ENCODE measurements at regions not wholly inside any gene's neighbourhood (a gene's known extent, or its start where the extent isn't known, plus 50 kb on each side); places are given as distances from the start of the nearest gene placed in this dataset.

DNA sequence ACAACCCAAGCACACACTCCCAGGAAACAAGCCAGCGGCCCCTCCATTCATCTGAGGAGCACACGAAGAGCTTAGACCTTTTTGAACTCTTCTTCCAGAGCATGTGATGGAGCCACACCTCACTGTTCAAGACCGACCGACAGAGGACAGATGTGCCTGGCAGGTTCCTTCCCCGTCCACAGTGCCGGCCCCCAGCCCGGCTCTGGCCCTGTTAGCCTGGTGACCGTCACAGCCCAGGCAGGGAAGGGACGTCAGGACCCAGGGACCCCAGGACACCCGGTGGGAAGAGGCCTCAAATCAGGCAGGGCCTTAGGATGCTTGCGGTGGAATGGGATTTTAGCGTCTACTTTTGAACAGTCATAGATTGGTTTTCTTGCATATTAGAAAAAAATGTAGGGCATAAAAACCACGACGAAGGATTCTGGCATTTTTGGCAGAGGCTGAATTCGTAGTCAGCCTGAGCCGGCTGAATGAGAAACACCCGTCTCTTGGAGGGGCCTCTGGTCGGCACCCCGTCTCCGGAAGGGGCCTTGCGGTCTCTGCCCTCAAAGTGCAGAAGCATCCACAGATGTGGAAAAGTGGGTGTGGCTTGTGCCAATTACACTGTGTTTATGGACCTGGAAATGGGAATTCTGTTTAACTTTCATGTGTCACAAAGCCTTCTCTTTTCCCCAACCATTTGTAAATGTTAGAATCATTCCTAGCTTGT, 79.3 kb downstream of the SIK1 start:
- no peak for TF ChIP-seq POLR2A (IDR thresholded peaks at IDR 0.05; ENCODE audit: low read depth, low read length)
- no peak for TF ChIP-seq TAF1 (IDR thresholded peaks at IDR 0.05; ENCODE audit: borderline replicate concordance, low read depth, low read length)
- TF ChIP-seq POLR2AphosphoS5 (IDR thresholded peaks at IDR 0.05; ENCODE audit: low read depth, low read length): no peak
- no peak for DNase-seq (ENCODE audit: insufficient read length)
- FAIRE-seq: no peak

DNA sequence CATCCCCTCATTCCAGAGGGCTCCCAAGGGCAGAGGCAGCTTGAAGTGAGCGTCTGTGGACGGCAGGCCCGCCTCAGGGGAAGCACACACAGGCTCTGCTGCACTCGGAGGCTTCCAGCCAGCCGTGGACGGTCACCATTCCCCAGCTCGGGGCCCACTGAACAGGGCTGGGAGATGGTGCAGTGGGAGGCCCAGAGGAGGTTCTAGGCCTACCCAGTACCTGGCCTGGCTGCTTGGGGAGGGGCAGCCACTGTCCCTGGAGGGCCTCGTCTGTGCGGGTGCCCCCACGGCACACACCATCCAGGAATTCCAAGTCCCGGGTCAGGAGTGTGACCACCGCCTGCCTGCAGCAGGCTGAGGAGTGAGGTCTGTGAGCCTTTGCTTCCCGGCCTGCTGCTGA, 80.4 kb downstream of the SIK1 start:
- no peak for FAIRE-seq
- TF ChIP-seq POLR2AphosphoS5 (IDR thresholded peaks at IDR 0.05; ENCODE audit: low read depth, low read length): no peak
- no peak for TF ChIP-seq POLR2A (IDR thresholded peaks at IDR 0.05; ENCODE audit: low read depth, low read length)
- no peak for TF ChIP-seq TAF1 (IDR thresholded peaks at IDR 0.05; ENCODE audit: borderline replicate concordance, low read depth, low read length)
- DNase-seq (ENCODE audit: insufficient read length): no peak

GRCh38 chr21:43345746-43346409, 81.1 kb downstream of the SIK1 start:
- FAIRE-seq (no peak), DNase-seq (ENCODE audit: insufficient read length) (no peak)

DNA sequence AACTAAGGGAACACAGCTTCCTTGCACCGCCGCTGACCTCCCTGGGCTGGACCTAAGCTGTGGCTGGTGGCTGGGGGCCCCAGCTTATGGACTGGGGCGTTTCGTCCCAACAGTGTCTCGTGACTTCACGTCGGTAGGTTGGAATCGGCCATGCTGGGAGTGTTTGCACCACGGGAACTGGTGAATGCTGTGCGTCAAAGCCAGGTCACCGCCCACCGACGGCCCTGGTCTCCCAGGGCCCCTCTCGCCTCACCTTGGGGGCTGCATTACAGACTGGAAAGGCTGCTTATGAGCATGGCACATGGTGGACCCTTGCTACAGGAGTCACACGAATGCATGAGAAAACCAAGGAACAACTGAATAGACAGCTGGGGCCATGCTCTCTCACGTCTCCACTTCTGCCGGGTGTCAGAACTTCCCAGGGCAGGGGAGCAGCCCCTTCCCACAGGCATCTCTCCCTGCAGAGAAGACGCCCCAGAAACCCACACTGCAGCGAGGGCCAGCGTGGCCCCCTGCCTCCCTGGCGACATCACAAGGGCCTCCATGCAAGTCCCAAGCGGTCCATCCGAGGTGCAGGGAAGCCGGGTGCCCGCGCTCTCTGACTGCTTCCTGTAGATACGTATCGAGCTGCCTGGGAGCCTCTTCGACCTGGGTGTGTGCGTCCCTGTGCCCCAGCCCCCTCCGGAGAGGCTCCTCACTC, 81.7 kb downstream of the SIK1 start:
- no peak for DNase-seq (ENCODE audit: insufficient read length)
- TF ChIP-seq POLR2A (IDR thresholded peaks at IDR 0.05; ENCODE audit: low read depth, low read length) (no peak), TAF1 (IDR thresholded peaks at IDR 0.05; ENCODE audit: borderline replicate concordance, low read depth, low read length) (no peak), POLR2AphosphoS5 (IDR thresholded peaks at IDR 0.05; ENCODE audit: low read depth, low read length) (no peak)
- FAIRE-seq: no peak

More at GRCh38 chr21:43345746-43346409, 81.1 kb downstream of the SIK1 start:
- no peak for TF ChIP-seq POLR2AphosphoS5 (IDR thresholded peaks at IDR 0.05; ENCODE audit: low read depth, low read length)
- no peak for TF ChIP-seq TAF1 (IDR thresholded peaks at IDR 0.05; ENCODE audit: borderline replicate concordance, low read depth, low read length)
- no peak for TF ChIP-seq POLR2A (IDR thresholded peaks at IDR 0.05; ENCODE audit: low read depth, low read length)

- TF ChIP-seq POLR2AphosphoS5 (IDR thresholded peaks at IDR 0.05; ENCODE audit: low read depth, low read length): no peak
- TF ChIP-seq POLR2A (IDR thresholded peaks at IDR 0.05; ENCODE audit: low read depth, low read length): no peak
- no peak for TF ChIP-seq TAF1 (IDR thresholded peaks at IDR 0.05; ENCODE audit: borderline replicate concordance, low read depth, low read length)
- DNase-seq (ENCODE audit: insufficient read length) (no peak), FAIRE-seq (no peak)
Measured at GRCh38 chr21:43343992-43344886, 82.7 kb downstream of the SIK1 start.

DNA sequence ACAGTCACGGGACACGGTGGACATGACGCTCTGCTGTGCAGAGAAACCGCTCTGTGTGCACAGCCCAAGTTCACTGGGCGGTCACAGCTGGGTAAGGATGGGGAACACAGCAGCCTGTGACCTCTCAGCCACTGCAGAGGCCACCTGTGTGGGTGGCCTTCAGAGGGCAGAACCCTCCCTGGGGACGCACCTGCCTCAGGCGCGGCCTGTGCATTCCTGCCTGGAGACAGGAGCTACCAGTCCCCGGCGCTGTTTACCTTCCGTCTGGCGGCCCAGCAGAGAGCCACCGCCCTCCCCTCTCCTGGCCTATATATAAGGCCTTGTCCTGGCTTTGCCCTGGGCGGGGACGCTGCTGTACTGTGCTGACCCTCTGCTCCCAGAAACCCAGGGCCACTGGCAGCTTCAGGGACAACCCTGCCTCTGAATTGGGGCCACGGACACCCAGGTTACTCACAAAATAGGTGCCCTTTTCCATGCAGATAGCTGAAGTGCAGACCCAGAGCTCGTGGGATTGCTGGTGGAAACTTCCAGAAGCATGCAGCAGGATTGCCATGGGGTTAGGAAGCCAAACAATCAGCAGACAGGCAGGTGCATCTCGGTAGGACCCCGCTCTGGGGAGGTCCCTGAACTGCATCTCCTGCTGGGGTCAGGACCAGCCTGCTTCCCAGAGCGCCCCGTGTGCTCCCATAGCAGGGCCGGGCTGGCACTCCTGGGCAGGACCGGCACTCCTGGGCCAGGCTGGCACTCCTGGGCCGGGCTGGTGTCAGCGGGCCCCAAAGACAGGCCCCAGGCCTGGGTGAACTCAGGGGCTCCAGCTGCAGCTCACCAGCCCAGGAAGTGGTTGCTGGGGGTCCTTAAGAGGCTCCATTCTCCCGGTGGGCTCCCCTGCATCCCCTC, 83.6 kb downstream of the SIK1 start:
- DNase-seq (ENCODE audit: insufficient read length) (no peak), FAIRE-seq (no peak)
- no peak for TF ChIP-seq POLR2AphosphoS5 (IDR thresholded peaks at IDR 0.05; ENCODE audit: low read depth, low read length)
- no peak for TF ChIP-seq TAF1 (IDR thresholded peaks at IDR 0.05; ENCODE audit: borderline replicate concordance, low read depth, low read length)
- no peak for TF ChIP-seq POLR2A (IDR thresholded peaks at IDR 0.05; ENCODE audit: low read depth, low read length)

- DNase-seq (ENCODE audit: insufficient read length): no peak
- no peak for TF ChIP-seq POLR2AphosphoS5 (IDR thresholded peaks at IDR 0.05; ENCODE audit: low read depth, low read length)
- no peak for TF ChIP-seq TAF1 (IDR thresholded peaks at IDR 0.05; ENCODE audit: borderline replicate concordance, low read depth, low read length)
- TF ChIP-seq POLR2A (IDR thresholded peaks at IDR 0.05; ENCODE audit: low read depth, low read length): no peak
- FAIRE-seq: no peak
Measured at GRCh38 chr21:43342301-43342881, 84.5 kb downstream of the SIK1 start.

DNA sequence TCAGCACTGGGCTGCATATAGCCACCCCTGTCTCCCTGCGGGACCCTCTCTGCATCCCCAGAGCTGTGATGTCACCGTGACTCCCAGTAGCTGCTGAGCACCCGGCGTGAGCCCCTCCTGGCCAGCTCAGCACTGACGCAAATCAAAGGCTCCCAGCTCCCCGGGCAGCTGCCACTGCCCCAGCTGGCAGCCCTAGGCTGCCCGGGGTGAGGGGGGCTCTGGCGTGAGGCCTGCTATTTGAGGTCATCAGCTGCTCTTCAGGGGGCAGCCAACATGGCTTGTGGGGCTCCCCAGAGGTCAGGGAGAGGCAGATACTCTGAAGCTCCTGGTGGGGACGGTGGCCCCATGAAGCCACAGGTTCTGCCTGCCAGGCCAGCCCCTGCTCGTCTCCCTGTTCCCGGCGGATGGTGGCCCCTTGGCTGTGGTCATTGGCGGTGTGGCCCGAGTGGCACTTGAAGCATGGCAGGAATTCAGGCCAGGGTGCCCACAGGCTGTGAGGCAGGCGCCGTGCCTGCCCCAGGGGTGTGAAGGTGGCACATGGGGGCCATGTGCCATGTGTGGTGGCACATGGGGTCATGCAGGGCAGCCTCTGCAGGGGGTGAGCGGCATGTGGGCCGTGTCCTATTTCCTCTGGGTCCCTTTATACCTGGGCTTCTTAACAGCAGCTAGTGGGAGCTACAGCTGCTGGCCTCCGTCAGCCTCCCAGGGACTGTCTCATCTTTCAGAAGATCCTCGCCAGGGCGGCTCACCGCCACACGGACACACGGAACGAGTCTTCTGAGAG, 85.4 kb downstream of the SIK1 start:
- no peak for TF ChIP-seq POLR2A (IDR thresholded peaks at IDR 0.05; ENCODE audit: low read depth, low read length)
- no peak for TF ChIP-seq TAF1 (IDR thresholded peaks at IDR 0.05; ENCODE audit: borderline replicate concordance, low read depth, low read length)
- TF ChIP-seq POLR2AphosphoS5 (IDR thresholded peaks at IDR 0.05; ENCODE audit: low read depth, low read length): no peak
- FAIRE-seq (no peak), DNase-seq (ENCODE audit: insufficient read length) (no peak)

Data from GM12892 (cell line).